Suprapubic skin (tissue), 4 donors: ENCODE measurements at regions not wholly inside any gene's neighbourhood (a gene's known extent, or its start where the extent isn't known, plus 50 kb on each side); places are given as distances from the start of the nearest gene placed in this dataset.

Experiments
- CTCF ChIP-seq, 2 donors: fragments of 200-600 bp in 1 of 2; fragments of 450-650 bp in 1 of 2; sonication (generic) in 1 of 2; IDR thresholded peaks; one replicate each; pipeline ENCODE4 v1.5.1; 2016 to 2019; ENCODE audit warnings: antibody characterized with exemption in 2 of 2, mild to moderate bottlenecking in 1 of 2, moderate library complexity in 1 of 2
- EP300 ChIP-seq: sonication (generic); formaldehyde crosslinking; IDR thresholded peaks from one replicate; pipeline ENCODE4 v1.6.1; 2017; ENCODE audit warnings: antibody characterized with exemption
- POLR2A ChIP-seq, 2 donors: fragments of 450-650 bp; IDR thresholded peaks; one replicate each; pipeline ENCODE4 v1.6.1; 2017; ENCODE audit warnings: antibody characterized with exemption in 2 of 2, mild to moderate bottlenecking in 2 of 2, moderate library complexity in 2 of 2
- POLR2AphosphoS5 ChIP-seq, 3 donors: sonication (generic); formaldehyde crosslinking; IDR thresholded peaks; one replicate each; pipeline ENCODE4 v1.6.1; 2017; ENCODE audit warnings: antibody characterized with exemption in 3 of 3

GRCh38 chr2:220913384-220913783 lies 658.7 kb downstream of the EPHA4 start:
- TF ChIP-seq CTCF (IDR thresholded peaks at IDR 0.05) (no peak), POLR2AphosphoS5 (IDR thresholded peaks at IDR 0.05) (no peak), POLR2A (IDR thresholded peaks at IDR 0.05) (no peak), EP300 (no peak)
